ENCODE measurements at regions not wholly inside any gene's neighbourhood (a gene's known extent, or its start where the extent isn't known, plus 50 kb on each side); places are given as distances from the start of the nearest gene placed in this dataset.

- ChIA-PET POLR2A (no interaction called here), CTCF (no interaction called here)
- no peak for TF ChIP-seq CTCF (IDR thresholded peaks at IDR 0.05; ENCODE audit: insufficient read depth, low read length, missing control alignments)
- DNase-seq (ENCODE audit: low read depth, low spot score), result no peak
- H3K4me3 ChIP-seq (ENCODE audit: low read depth, low read length), result no peak overlapping the region
Observed at GRCh38 chr10:109173121-109173520, 750.2 kb downstream of the XPNPEP1 start.

- CTCF ChIA-PET, result no interaction called here
- H3K4me3 ChIP-seq (ENCODE audit: low read depth, low read length), result no peak overlapping the region
- POLR2A ChIA-PET, result no interaction called here
- TF ChIP-seq CTCF (IDR thresholded peaks at IDR 0.05; ENCODE audit: insufficient read depth, low read length, missing control alignments), result no peak
- peak; percentile 12 for DNase-seq (ENCODE audit: low read depth, low spot score)
Observed at GRCh38 chr10:109166935-109167334, 756.4 kb downstream of the XPNPEP1 start.

GRCh38 chr10:109159351-109159750 lies 764.0 kb downstream of the XPNPEP1 start:
- ChIA-PET CTCF (no interaction called here), POLR2A (no interaction called here)
- H3K4me3 ChIP-seq (ENCODE audit: low read depth, low read length), result no peak overlapping the region
- no peak for TF ChIP-seq CTCF (IDR thresholded peaks at IDR 0.05; ENCODE audit: insufficient read depth, low read length, missing control alignments)
- DNase-seq (ENCODE audit: low read depth, low spot score), result no peak

GRCh38 chr10:109156396-109156795 lies 766.9 kb downstream of the XPNPEP1 start:
- no peak for DNase-seq (ENCODE audit: low read depth, low spot score)
- TF ChIP-seq CTCF (IDR thresholded peaks at IDR 0.05; ENCODE audit: insufficient read depth, low read length, missing control alignments), result no peak
- POLR2A ChIA-PET, result no interaction called here
- CTCF ChIA-PET, result no interaction called here
- no peak overlapping the region for H3K4me3 ChIP-seq (ENCODE audit: low read depth, low read length)

GRCh38 chr10:109149666-109150350 lies 773.5 kb downstream of the XPNPEP1 start:
- POLR2A ChIA-PET, result no interaction called here
- TF ChIP-seq CTCF (IDR thresholded peaks at IDR 0.05; ENCODE audit: insufficient read depth, low read length, missing control alignments), result no peak
- H3K4me3 ChIP-seq (ENCODE audit: low read depth, low read length), result no peak overlapping the region
- CTCF ChIA-PET, result no interaction called here
- no peak for DNase-seq (ENCODE audit: low read depth, low spot score)

- ChIA-PET CTCF (no interaction called here), POLR2A (no interaction called here)
- no peak for TF ChIP-seq CTCF (IDR thresholded peaks at IDR 0.05; ENCODE audit: insufficient read depth, low read length, missing control alignments)
- no peak overlapping the region for H3K4me3 ChIP-seq (ENCODE audit: low read depth, low read length)
- DNase-seq (ENCODE audit: low read depth, low spot score), result no peak
Observed at GRCh38 chr10:109127363-109127762, 795.9 kb downstream of the XPNPEP1 start.

Measured in AG04449 (cell line).